Kidney glomerular epithelial cell (primary cell): ENCODE measurements at regions not wholly inside any gene's neighbourhood (a gene's known extent, or its start where the extent isn't known, plus 50 kb on each side); places are given as distances from the start of the nearest gene placed in this dataset.

Source experiments
- DNase-seq: peaks from one replicate; lab custom pipeline; 2025; lab: John Stamatoyannopoulos, UW

DNA sequence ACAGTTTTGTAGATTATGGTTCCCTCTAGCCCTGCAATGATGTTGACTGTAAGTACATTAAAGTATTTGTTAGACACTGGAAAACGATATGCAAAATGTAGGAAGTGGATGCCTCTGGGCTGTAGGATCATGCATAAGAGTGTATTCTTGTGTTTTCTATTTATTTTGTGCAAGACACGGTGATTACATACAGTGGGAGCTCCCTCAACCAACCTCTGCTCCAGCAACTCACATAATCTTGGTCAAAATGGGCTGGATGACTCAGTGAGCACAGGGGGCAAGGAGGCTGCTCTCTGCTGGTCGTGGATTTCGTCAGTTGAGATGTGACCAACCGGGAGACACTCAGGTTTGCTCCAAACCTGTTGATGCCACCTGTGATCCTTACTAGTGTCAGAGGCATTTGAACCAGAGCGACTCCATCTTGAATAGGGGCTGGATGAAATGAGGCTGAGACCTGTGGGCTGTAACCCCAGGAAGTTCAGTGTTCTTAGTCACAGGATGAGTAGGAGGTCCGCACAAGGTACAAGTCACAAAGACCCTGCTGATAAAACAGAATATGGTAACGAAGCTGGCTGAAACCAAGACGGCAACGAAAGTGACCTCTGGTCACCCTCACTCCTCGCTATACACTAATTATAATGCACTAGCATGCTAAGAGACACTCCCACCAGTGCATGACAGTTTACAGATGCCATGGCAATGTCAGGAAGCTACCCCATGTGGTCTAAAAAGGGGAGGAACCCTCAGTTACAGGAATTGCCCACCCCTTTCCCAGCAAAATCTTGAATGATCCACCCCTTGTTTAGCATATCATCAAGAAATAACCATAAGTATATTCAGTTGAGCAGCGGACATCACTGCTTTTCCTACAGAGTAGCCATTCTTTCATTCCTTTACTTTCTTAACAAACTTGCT, 56.4 kb upstream of the FAM20C start:
- no peak for DNase-seq

GRCh38 chr7:137094-137891, 55.1 kb upstream of the FAM20C start:
- DNase-seq = no peak

DNA sequence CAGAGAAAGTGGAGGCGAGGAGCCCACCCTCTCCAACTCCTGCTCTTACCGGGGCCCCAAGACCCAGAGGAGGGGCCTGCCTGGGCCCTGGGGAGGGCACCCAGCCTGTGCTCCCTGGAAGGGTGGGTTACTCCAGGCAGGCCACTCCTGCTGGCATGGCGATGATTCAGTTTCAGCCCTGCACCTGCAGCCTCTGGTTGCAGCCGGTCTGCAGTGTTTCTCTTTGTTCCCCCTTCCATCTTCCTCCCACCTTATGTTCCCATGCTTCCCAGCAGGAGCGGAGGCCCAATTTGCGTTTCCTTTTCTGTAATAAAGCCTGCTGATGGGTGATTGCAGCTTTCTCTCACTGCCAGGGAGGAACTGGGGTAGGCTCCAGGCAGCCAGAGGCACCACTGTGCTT, 53.2 kb upstream of the FAM20C start:
- no peak for DNase-seq

DNA sequence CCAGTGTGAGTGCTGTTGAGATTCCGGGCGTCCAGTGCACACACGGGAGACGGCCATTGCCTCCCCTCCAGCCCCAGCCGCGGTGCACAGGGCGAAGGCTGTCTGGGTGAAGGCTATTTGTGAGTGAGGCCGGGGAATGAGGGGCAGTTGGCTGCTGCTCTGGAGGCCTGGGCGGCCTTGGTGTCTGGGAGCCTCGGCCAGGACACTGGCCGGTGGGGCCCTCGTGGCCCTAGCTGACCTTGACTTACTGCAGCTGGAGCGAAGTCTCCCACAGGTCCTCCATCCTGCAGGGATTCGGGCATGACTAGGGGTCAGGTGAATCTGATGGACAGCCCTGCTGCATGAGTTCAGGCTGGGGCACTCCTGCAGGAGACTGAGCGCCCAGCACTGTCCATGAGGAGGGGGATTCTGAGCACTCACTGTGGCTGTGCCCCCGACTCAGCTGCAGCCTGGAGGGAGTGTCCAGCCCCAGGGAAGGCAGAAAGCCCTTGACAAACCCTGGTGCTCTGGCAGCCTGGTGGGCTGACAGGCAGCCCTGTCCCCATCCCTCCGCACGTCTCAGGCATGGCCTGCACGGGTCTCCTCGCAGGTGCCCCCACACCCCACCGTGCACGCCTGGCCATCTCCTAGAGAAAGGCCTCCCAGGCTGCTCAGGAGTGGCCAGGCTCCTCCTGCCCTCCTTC, 52.7 kb upstream of the FAM20C start:
- no peak for DNase-seq

DNA sequence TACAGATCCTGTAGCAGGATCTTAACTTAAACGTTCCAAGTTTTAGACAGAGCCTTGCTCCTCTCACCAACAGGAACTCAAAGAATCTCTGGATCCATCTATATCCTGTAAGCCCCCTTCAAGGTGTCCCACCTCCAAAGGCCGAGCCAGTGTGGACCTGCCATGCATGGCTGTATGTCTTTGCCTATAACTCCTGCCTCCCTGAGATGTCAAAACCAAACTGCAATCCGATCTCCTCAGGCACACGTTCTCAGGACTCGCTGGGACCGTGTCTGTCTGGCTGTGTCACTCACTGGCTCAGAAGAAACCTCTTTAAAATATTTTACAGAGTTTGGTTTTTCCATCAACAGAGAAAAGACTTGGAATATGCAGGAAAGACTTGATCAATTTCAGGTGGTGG, 51.4 kb upstream of the FAM20C start:
- no peak for DNase-seq

GRCh38 chr7:142248-142941, 50.0 kb upstream of the FAM20C start:
- no peak for DNase-seq
